Renal pelvis (tissue), 1 donor: ENCODE measurements at regions not wholly inside any gene's neighbourhood (a gene's known extent, or its start where the extent isn't known, plus 50 kb on each side); places are given as distances from the start of the nearest gene placed in this dataset.
A peak's percentile ranks its signal among the peaks of the same experiment; 100 is the strongest.
"Not testable (repeated sequence)": the region's sequence is repeated elsewhere in the genome, so short reads cannot be mapped to it uniquely, and the experiment has no call there.

Source experiments
- DNase-seq: peaks from one replicate; pipeline ENCODE4 v3.0.0-alpha.2; 2013

GRCh38 chr4:162841753-162842152, 324.9 kb downstream of the NAF1 start:
- no peak for DNase-seq

- DNase-seq = no peak
Measured at GRCh38 chr4:162839814-162840213, 326.9 kb downstream of the NAF1 start.

GRCh38 chr4:162838671-162839070, 328.0 kb downstream of the NAF1 start:
- no peak for DNase-seq

GRCh38 chr4:162837679-162838078, 329.0 kb downstream of the NAF1 start:
- DNase-seq = no peak

- DNase-seq = no peak
Measured at GRCh38 chr4:162837241-162837640, 329.4 kb downstream of the NAF1 start.

GRCh38 chr4:162836773-162837172, 329.9 kb downstream of the NAF1 start:
- no peak for DNase-seq

- DNase-seq = not testable (repeated sequence)
Measured at GRCh38 chr4:162836258-162836657, 330.4 kb downstream of the NAF1 start.

- no peak for DNase-seq
Measured at GRCh38 chr4:162830899-162831298, 335.8 kb downstream of the NAF1 start.

- DNase-seq = not testable (repeated sequence)
Measured at GRCh38 chr4:162817374-162817773, 349.3 kb downstream of the NAF1 start.

GRCh38 chr4:162804351-162804924, 362.3 kb downstream of the NAF1 start:
- DNase-seq = no peak

- DNase-seq = no peak
Measured at GRCh38 chr4:162803378-162803777, 363.3 kb downstream of the NAF1 start.

GRCh38 chr4:162797108-162797507, 369.6 kb downstream of the NAF1 start:
- DNase-seq = no peak

- DNase-seq = no peak
Measured at GRCh38 chr4:162793571-162793970, 373.1 kb downstream of the NAF1 start.

- DNase-seq = no peak
Measured at GRCh38 chr4:162793004-162793403, 373.7 kb downstream of the NAF1 start.

- DNase-seq = no peak
Measured at GRCh38 chr4:162791226-162791625, 375.5 kb downstream of the NAF1 start.

- DNase-seq = no peak
Measured at GRCh38 chr4:162787120-162787519, 379.6 kb downstream of the NAF1 start.

- peak; percentile 11 for DNase-seq
Measured at GRCh38 chr4:162782778-162783525, 383.7 kb downstream of the NAF1 start.

- DNase-seq = no peak
Measured at GRCh38 chr4:162782096-162782777, 384.5 kb downstream of the NAF1 start.

GRCh38 chr4:162770761-162771490, 395.8 kb downstream of the NAF1 start:
- DNase-seq = no peak

GRCh38 chr4:162767083-162767482, 399.6 kb downstream of the NAF1 start:
- no peak for DNase-seq

GRCh38 chr4:162761965-162762364, 404.7 kb downstream of the NAF1 start:
- no peak for DNase-seq

- not testable (repeated sequence) for DNase-seq
Measured at GRCh38 chr4:162740228-162740627, 426.5 kb downstream of the NAF1 start.
